ENCODE measurements at regions not wholly inside any gene's neighbourhood (a gene's known extent, or its start where the extent isn't known, plus 50 kb on each side); places are given as distances from the start of the nearest gene placed in this dataset.

- no peak for DNase-seq (ENCODE audit: low read depth)
Measured at GRCh38 chr22:49191506-49191980, 636.1 kb downstream of the BRD1 start.

GRCh38 chr22:49190816-49191505, 636.7 kb downstream of the BRD1 start:
- no peak for DNase-seq (ENCODE audit: low read depth)

- no peak for DNase-seq (ENCODE audit: low read depth)
Measured at GRCh38 chr22:49189871-49190270, 637.8 kb downstream of the BRD1 start.

GRCh38 chr22:49188591-49188990, 639.1 kb downstream of the BRD1 start:
- no peak for DNase-seq (ENCODE audit: low read depth)

GRCh38 chr22:49188091-49188490, 639.6 kb downstream of the BRD1 start:
- DNase-seq (ENCODE audit: low read depth) = no peak

- no peak for DNase-seq (ENCODE audit: low read depth)
Measured at GRCh38 chr22:49186762-49187161, 640.9 kb downstream of the BRD1 start.

- DNase-seq (ENCODE audit: low read depth) = no peak
Measured at GRCh38 chr22:49186293-49186692, 641.4 kb downstream of the BRD1 start.

- DNase-seq (ENCODE audit: low read depth) = no peak
Measured at GRCh38 chr22:49185312-49185969, 642.2 kb downstream of the BRD1 start.

GRCh38 chr22:49184736-49185135, 642.9 kb downstream of the BRD1 start:
- DNase-seq (ENCODE audit: low read depth) = no peak

GRCh38 chr22:49183826-49184216, 643.9 kb downstream of the BRD1 start:
- DNase-seq (ENCODE audit: low read depth) = no peak

GRCh38 chr22:49183208-49183825, 644.4 kb downstream of the BRD1 start:
- DNase-seq (ENCODE audit: low read depth) = no peak

GRCh38 chr22:49182416-49182815, 645.3 kb downstream of the BRD1 start:
- no peak for DNase-seq (ENCODE audit: low read depth)

- DNase-seq (ENCODE audit: low read depth) = no peak
Measured at GRCh38 chr22:49181942-49182341, 645.7 kb downstream of the BRD1 start.

GRCh38 chr22:49181431-49181830, 646.2 kb downstream of the BRD1 start:
- DNase-seq (ENCODE audit: low read depth) = no peak

GRCh38 chr22:49180683-49181024, 647.0 kb downstream of the BRD1 start:
- DNase-seq (ENCODE audit: low read depth) = no peak

GRCh38 chr22:49179886-49180682, 647.6 kb downstream of the BRD1 start:
- DNase-seq (ENCODE audit: low read depth) = no peak

GRCh38 chr22:49179175-49179574, 648.5 kb downstream of the BRD1 start:
- no peak for DNase-seq (ENCODE audit: low read depth)

- DNase-seq (ENCODE audit: low read depth) = no peak
Measured at GRCh38 chr22:49178246-49179005, 649.2 kb downstream of the BRD1 start.

GRCh38 chr22:49177666-49178065, 650.0 kb downstream of the BRD1 start:
- DNase-seq (ENCODE audit: low read depth) = no peak

- no peak for DNase-seq (ENCODE audit: low read depth)
Measured at GRCh38 chr22:49176956-49177355, 650.7 kb downstream of the BRD1 start.

- DNase-seq (ENCODE audit: low read depth) = no peak
Measured at GRCh38 chr22:49170053-49170452, 657.6 kb downstream of the BRD1 start.

Measured in GM04503 (cell line).